ENCODE measurements at regions not wholly inside any gene's neighbourhood (a gene's known extent, or its start where the extent isn't known, plus 50 kb on each side); places are given as distances from the start of the nearest gene placed in this dataset.
"Not testable (repeated sequence)": the region's sequence is repeated elsewhere in the genome, so short reads cannot be mapped to it uniquely, and the experiment has no call there.

- H3K9ac ChIP-seq: no peak overlapping the region
- no peak overlapping the region for H3K4me3 ChIP-seq (ENCODE audit: low read depth, low read length)
- no peaks in the 10 kb centered on the region for H3K4me1 ChIP-seq
- no peak for TF ChIP-seq CTCF (IDR thresholded peaks at IDR 0.05)
- no peaks in the 10 kb centered on the region for H3K36me3 ChIP-seq (ENCODE audit: control insufficient read depth, insufficient read depth, low read length)
- H3K27ac ChIP-seq: no peak overlapping the region
- H3K27me3 ChIP-seq (ENCODE audit: control insufficient read depth, insufficient read depth, low read length): no peaks in the 10 kb centered on the region
- H3K9me3 ChIP-seq (ENCODE audit: control insufficient read depth, low read length): no peaks in the 10 kb centered on the region
- H3K4me2 ChIP-seq (ENCODE audit: low read length): no peak overlapping the region
- H3K79me2 ChIP-seq: no peaks in the 10 kb centered on the region
- no peak overlapping the region for H2AFZ ChIP-seq
Observed at GRCh38 chr10:120204877-120205276, 252.2 kb upstream of the PLPP4 start.

GRCh38 chr10:120205368-120206018 is 251.5 kb upstream of the PLPP4 start:
- TF ChIP-seq CTCF (IDR thresholded peaks at IDR 0.05): no peak
- no peaks in the 10 kb centered on the region for H3K27me3 ChIP-seq (ENCODE audit: control insufficient read depth, insufficient read depth, low read length)
- no peaks in the 10 kb centered on the region for H3K9me3 ChIP-seq (ENCODE audit: control insufficient read depth, low read length)
- no peak overlapping the region for H3K4me2 ChIP-seq (ENCODE audit: low read length)
- no peak overlapping the region for H2AFZ ChIP-seq
- H3K79me2 ChIP-seq: no peaks in the 10 kb centered on the region
- H3K4me1 ChIP-seq: no peaks in the 10 kb centered on the region
- H3K9ac ChIP-seq: no peak overlapping the region
- H3K4me3 ChIP-seq (ENCODE audit: low read depth, low read length): no peak overlapping the region
- no peak overlapping the region for H3K27ac ChIP-seq
- no peaks in the 10 kb centered on the region for H3K36me3 ChIP-seq (ENCODE audit: control insufficient read depth, insufficient read depth, low read length)

GRCh38 chr10:120208488-120208887 is 248.5 kb upstream of the PLPP4 start:
- no peak overlapping the region for H3K9ac ChIP-seq
- no peak overlapping the region for H3K27ac ChIP-seq
- H2AFZ ChIP-seq: no peak overlapping the region
- no peaks in the 10 kb centered on the region for H3K9me3 ChIP-seq (ENCODE audit: control insufficient read depth, low read length)
- TF ChIP-seq CTCF (IDR thresholded peaks at IDR 0.05): no peak
- no peaks in the 10 kb centered on the region for H3K27me3 ChIP-seq (ENCODE audit: control insufficient read depth, insufficient read depth, low read length)
- H3K4me2 ChIP-seq (ENCODE audit: low read length): no peak overlapping the region
- no peaks in the 10 kb centered on the region for H3K36me3 ChIP-seq (ENCODE audit: control insufficient read depth, insufficient read depth, low read length)
- H3K79me2 ChIP-seq: no peaks in the 10 kb centered on the region
- no peak overlapping the region for H3K4me3 ChIP-seq (ENCODE audit: low read depth, low read length)
- no peaks in the 10 kb centered on the region for H3K4me1 ChIP-seq

- H3K27ac ChIP-seq: no peak overlapping the region
- H3K4me2 ChIP-seq (ENCODE audit: low read length): no peak overlapping the region
- H3K4me1 ChIP-seq: no peaks in the 10 kb centered on the region
- H3K9ac ChIP-seq: no peak overlapping the region
- H3K27me3 ChIP-seq (ENCODE audit: control insufficient read depth, insufficient read depth, low read length): no peaks in the 10 kb centered on the region
- no peaks in the 10 kb centered on the region for H3K9me3 ChIP-seq (ENCODE audit: control insufficient read depth, low read length)
- H3K36me3 ChIP-seq (ENCODE audit: control insufficient read depth, insufficient read depth, low read length): no peaks in the 10 kb centered on the region
- no peak for TF ChIP-seq CTCF (IDR thresholded peaks at IDR 0.05)
- no peak overlapping the region for H2AFZ ChIP-seq
- no peak overlapping the region for H3K4me3 ChIP-seq (ENCODE audit: low read depth, low read length)
- H3K79me2 ChIP-seq: no peaks in the 10 kb centered on the region
Observed at GRCh38 chr10:120209124-120209762, 247.8 kb upstream of the PLPP4 start.

GRCh38 chr10:120212275-120212674 is 244.8 kb upstream of the PLPP4 start:
- H3K4me3 ChIP-seq (ENCODE audit: low read depth, low read length): no peak overlapping the region
- no peak overlapping the region for H3K9ac ChIP-seq
- no peaks in the 10 kb centered on the region for H3K79me2 ChIP-seq

GRCh38 chr10:120213283-120213682 is 243.7 kb upstream of the PLPP4 start:
- H3K4me1 ChIP-seq; H2AFZ ChIP-seq; H3K27me3 ChIP-seq (ENCODE audit: control insufficient read depth, insufficient read depth, low read length): not testable (repeated sequence)

More at GRCh38 chr10:120212275-120212674, 244.8 kb upstream of the PLPP4 start:
- no peaks in the 10 kb centered on the region for H3K36me3 ChIP-seq (ENCODE audit: control insufficient read depth, insufficient read depth, low read length)
- no peak for TF ChIP-seq CTCF (IDR thresholded peaks at IDR 0.05)
- H3K4me1 ChIP-seq: no peaks in the 10 kb centered on the region
- H3K27ac ChIP-seq: no peak overlapping the region
- H2AFZ ChIP-seq: no peak overlapping the region
- no peaks in the 10 kb centered on the region for H3K27me3 ChIP-seq (ENCODE audit: control insufficient read depth, insufficient read depth, low read length)
- no peak overlapping the region for H3K4me2 ChIP-seq (ENCODE audit: low read length)
- no peaks in the 10 kb centered on the region for H3K9me3 ChIP-seq (ENCODE audit: control insufficient read depth, low read length)

More at GRCh38 chr10:120213283-120213682, 243.7 kb upstream of the PLPP4 start:
- not testable (repeated sequence) for H3K4me2 ChIP-seq (ENCODE audit: low read length); H3K9ac ChIP-seq; H3K4me3 ChIP-seq (ENCODE audit: low read depth, low read length); H3K27ac ChIP-seq; H3K36me3 ChIP-seq (ENCODE audit: control insufficient read depth, insufficient read depth, low read length); H3K9me3 ChIP-seq (ENCODE audit: control insufficient read depth, low read length); H3K79me2 ChIP-seq

Measured in parathyroid adenoma (tissue), 2 donors.